BLaER1 treated with 17β-estradiol and CSF1 and Interleukin-3, amounts not matched to agents 10 nM and 100 nM (cell line): ENCODE measurements at regions not wholly inside any gene's neighbourhood (a gene's known extent, or its start where the extent isn't known, plus 50 kb on each side); places are given as distances from the start of the nearest gene placed in this dataset.

Experiments used
- H3K27ac ChIP-seq, 11 experiments: shearing (Covaris generic); formaldehyde crosslinking; 2 replicates each; pipeline ENCODE4 v1.8.1; 2022
- H3K27me3 ChIP-seq, 11 experiments: shearing (Covaris generic); formaldehyde crosslinking; 2 replicates each; pipeline ENCODE4 v1.8.1; 2022
- H3K36me3 ChIP-seq, 11 experiments: shearing (Covaris generic); formaldehyde crosslinking; 2 replicates each; pipeline ENCODE4 v1.8.1; 2022
- H3K4me1 ChIP-seq, 10 experiments: shearing (Covaris generic); formaldehyde crosslinking; 2 replicates each; pipeline ENCODE4 v1.8.1; 2022
- H3K4me2 ChIP-seq, 11 experiments: shearing (Covaris generic); formaldehyde crosslinking; 2 replicates each; pipeline ENCODE4 v1.8.1; 2022
- H3K4me3 ChIP-seq, 10 experiments: shearing (Covaris generic); formaldehyde crosslinking; 2 replicates each; pipeline ENCODE4 v1.8.1; 2022
- H3K9ac ChIP-seq, 11 experiments: shearing (Covaris generic); formaldehyde crosslinking; 2 replicates each; pipeline ENCODE4 v1.8.1; 2022
- H3K9me3 ChIP-seq, 11 experiments: shearing (Covaris generic); formaldehyde crosslinking; replicated peaks in 1 of 11; 2 replicates each; pipeline ENCODE4 v1.8.1; 2022
- H4K20me1 ChIP-seq, 11 experiments: shearing (Covaris generic); formaldehyde crosslinking; 2 replicates each; pipeline ENCODE4 v1.8.1; 2022
- Cebpa-rat ChIP-seq, 11 experiments: shearing (Covaris generic); IDR thresholded peaks; 2 replicates each; pipeline ENCODE4 v1.8.1; 2022

DNA sequence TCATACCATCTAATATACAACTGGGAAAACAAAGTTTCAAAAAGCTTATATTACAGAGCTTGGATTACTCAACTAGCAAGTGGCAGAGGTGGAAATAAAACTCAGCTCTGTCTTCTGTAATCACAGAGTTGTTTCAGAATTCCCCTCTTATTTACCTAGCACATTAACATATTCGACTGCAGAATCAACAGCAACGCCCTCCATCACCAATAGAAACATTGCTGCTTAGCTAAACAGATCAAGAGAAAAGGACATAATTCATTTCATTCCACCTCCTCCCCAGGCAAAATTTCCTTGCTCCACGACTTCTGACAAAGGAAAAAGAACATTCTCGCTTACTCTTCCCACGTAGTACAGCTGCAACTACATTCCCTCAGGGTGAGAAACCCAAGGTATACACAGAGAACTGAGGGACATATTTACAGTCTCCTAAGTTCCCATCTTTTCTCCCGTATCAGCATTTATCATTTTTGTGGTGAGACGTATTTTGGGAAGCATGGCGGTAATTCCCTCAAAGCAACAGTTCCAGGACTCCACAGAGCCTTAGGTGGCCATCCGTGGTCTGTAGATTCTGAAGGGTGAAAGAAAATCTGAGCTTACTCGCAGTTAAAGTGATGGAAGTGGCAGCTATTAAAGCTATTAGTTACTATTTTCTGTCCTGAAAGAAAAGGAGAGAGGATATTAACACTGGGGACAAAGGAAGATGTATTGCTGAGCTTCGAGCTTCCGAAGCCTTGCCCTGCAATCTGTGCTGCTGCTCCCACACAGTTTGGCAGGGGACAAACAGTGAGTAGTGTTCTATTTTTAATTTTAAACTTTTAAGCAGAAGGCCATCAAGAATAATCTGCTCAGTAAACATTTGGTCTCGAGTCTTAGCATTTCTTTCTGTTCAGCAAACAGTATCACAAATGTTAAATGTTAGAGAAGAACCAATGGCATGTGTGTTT, 1296.2 kb downstream of the CDH8 start:
- no peak overlapping the region for H3K4me2 ChIP-seq
- no peaks in the 10 kb centered on the region for H4K20me1 ChIP-seq
- H3K4me3 ChIP-seq: no peak overlapping the region
- no peak for TF ChIP-seq Cebpa-rat (IDR thresholded peaks at IDR 0.05)
- H3K9me3 ChIP-seq: 0 out of 22 replicates have a peak, but pooled peaks cover 0 to 4% (median 0%) of the 10 kb centered on the region in 11 experiments
- H3K4me1 ChIP-seq: peaks cover 0 to 3% (median 0%) of the 10 kb centered on the region in 10 experiments; a peak in 1 of 20 replicates
- H3K27ac ChIP-seq: no peak overlapping the region
- no peaks in the 10 kb centered on the region for H3K36me3 ChIP-seq
- H3K27me3 ChIP-seq: no peaks in the 10 kb centered on the region
- H3K9ac ChIP-seq: no peak overlapping the region

GRCh38 chr16:60731329-60732050, 1304.7 kb downstream of the CDH8 start:
- Histone ChIP-seq H3K4me3 (no peak overlapping the region), H3K36me3 (no peaks in the 10 kb centered on the region), H3K9ac (no peak overlapping the region), H3K9me3 (no peaks in the 10 kb centered on the region), H3K27me3 (no peaks in the 10 kb centered on the region), H4K20me1 (no peaks in the 10 kb centered on the region), H3K4me2 (peak overlapping the region in 2 of 11 experiments; percentile 30 to 44; a peak in 3 of 22 replicates), H3K4me1 (peaks cover 0 to 17% (median 0%) of the 10 kb centered on the region in 10 experiments; a peak in 2 of 20 replicates), H3K27ac (no peak overlapping the region)
- no peak for TF ChIP-seq Cebpa-rat (IDR thresholded peaks at IDR 0.05)

- Histone ChIP-seq H3K4me3 (no peak overlapping the region), H3K9ac (no peak overlapping the region), H3K4me1 (peaks cover 0 to 20% (median 0%) of the 10 kb centered on the region in 10 experiments; a peak in 2 of 20 replicates), H3K36me3 (no peaks in the 10 kb centered on the region), H3K4me2 (no peak overlapping the region), H3K9me3 (no peaks in the 10 kb centered on the region), H3K27me3 (no peaks in the 10 kb centered on the region), H3K27ac (no peak overlapping the region), H4K20me1 (no peaks in the 10 kb centered on the region)
- TF ChIP-seq Cebpa-rat (IDR thresholded peaks at IDR 0.05): no peak
Measured at GRCh38 chr16:60729051-60729450, 1307.2 kb downstream of the CDH8 start.

DNA sequence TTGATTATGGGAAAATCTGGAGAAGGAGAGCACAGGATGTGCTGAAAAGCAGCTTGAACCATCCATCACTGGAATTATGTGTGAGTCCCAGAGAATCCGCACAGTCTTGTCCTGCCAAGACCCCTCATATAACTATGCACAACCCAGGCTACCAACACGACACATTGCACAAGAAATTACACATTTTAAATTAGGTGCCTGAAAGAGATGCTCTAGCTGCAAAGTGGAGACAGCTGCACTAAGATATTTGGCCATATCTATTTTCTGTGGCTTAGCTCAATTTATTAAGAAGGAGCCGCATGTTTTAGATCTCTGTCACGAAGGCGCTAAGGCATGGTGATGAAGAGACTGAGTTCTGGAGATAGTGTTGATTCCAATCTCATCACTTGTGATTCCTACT, 1308.4 kb downstream of the CDH8 start:
- no peak overlapping the region for H3K4me2 ChIP-seq
- no peak overlapping the region for H3K9ac ChIP-seq
- peaks cover 0 to 27% (median 0%) of the 10 kb centered on the region in 10 experiments; a peak in 2 of 20 replicates for H3K4me1 ChIP-seq
- H3K36me3 ChIP-seq: no peaks in the 10 kb centered on the region
- H3K4me3 ChIP-seq: no peak overlapping the region
- H3K9me3 ChIP-seq: no peaks in the 10 kb centered on the region
- no peaks in the 10 kb centered on the region for H4K20me1 ChIP-seq
- no peaks in the 10 kb centered on the region for H3K27me3 ChIP-seq
- TF ChIP-seq Cebpa-rat (IDR thresholded peaks at IDR 0.05): no peak
- no peak overlapping the region for H3K27ac ChIP-seq

DNA sequence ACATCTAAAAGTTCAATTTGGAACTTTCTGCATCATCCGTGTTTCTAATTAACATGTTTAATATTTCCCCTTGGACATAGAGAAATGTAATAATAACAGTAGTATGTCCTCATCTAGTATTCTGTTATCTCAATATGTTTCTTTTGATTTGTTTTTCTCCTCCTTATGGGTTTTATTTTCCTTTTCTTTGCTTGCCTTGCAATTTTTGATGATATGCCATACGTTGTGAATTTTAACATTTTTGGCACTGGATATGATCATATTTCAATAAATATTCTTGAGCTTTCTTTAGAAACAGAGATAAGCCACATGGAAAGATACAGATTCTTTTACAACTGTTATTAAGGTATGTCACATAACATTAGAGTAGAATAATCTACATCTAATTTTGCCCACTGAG, 1316.2 kb downstream of the CDH8 start:
- H3K4me2 ChIP-seq: no peak overlapping the region
- H3K27me3 ChIP-seq: no peaks in the 10 kb centered on the region
- no peak overlapping the region for H3K9ac ChIP-seq
- no peaks in the 10 kb centered on the region for H4K20me1 ChIP-seq
- H3K9me3 ChIP-seq: peaks cover 5 to 20% (median 10%) of the 10 kb centered on the region in 11 experiments; a peak in 14 of 22 replicates
- no peaks in the 10 kb centered on the region for H3K36me3 ChIP-seq
- H3K4me1 ChIP-seq: peaks cover 0 to 10% (median 0%) of the 10 kb centered on the region in 10 experiments; a peak in 2 of 20 replicates
- H3K27ac ChIP-seq: no peak overlapping the region
- TF ChIP-seq Cebpa-rat (IDR thresholded peaks at IDR 0.05): no peak
- H3K4me3 ChIP-seq: no peak overlapping the region

DNA sequence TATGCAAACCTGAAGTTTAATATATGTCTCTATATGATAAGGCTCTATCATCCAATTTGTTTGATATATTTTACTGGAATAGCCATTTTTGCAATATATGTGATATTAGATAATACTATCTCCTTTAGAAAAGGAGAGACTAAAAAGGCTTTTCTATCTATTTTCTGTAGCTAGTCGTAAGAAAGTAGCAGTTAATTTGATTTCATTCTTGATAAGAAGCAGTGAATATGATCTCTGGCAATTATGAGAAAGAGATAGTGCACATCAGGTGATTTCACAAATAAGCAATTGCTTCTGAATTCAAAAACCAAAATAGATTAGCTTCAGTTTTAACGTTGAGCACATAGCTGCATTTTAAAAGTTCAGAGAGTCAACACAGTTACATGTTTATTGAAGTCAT, 1318.4 kb downstream of the CDH8 start:
- Histone ChIP-seq H3K36me3 (no peaks in the 10 kb centered on the region), H3K9ac (no peak overlapping the region), H3K9me3 (peaks cover 5 to 20% (median 10%) of the 10 kb centered on the region in 11 experiments; a peak in 14 of 22 replicates), H3K27me3 (no peaks in the 10 kb centered on the region), H4K20me1 (no peaks in the 10 kb centered on the region), H3K4me1 (peaks cover 0 to 8% (median 5%) of the 10 kb centered on the region in 10 experiments; a peak in 6 of 20 replicates), H3K27ac (no peak overlapping the region), H3K4me2 (no peak overlapping the region), H3K4me3 (no peak overlapping the region)
- TF ChIP-seq Cebpa-rat (IDR thresholded peaks at IDR 0.05): no peak

GRCh38 chr16:60712144-60712543, 1324.1 kb downstream of the CDH8 start:
- no peak overlapping the region for H3K4me3 ChIP-seq
- H3K27ac ChIP-seq: no peak overlapping the region
- TF ChIP-seq Cebpa-rat (IDR thresholded peaks at IDR 0.05): no peak
- H3K9ac ChIP-seq: no peak overlapping the region
- H3K36me3 ChIP-seq: no peaks in the 10 kb centered on the region
- no peak overlapping the region for H3K4me2 ChIP-seq
- no peaks in the 10 kb centered on the region for H4K20me1 ChIP-seq
- H3K27me3 ChIP-seq: no peaks in the 10 kb centered on the region
- no peaks in the 10 kb centered on the region for H3K9me3 ChIP-seq
- peaks cover 0 to 8% (median 5%) of the 10 kb centered on the region in 10 experiments; a peak in 6 of 20 replicates for H3K4me1 ChIP-seq

- H3K9me3 ChIP-seq: no peaks in the 10 kb centered on the region
- H3K4me3 ChIP-seq: no peak overlapping the region
- no peak overlapping the region for H3K4me2 ChIP-seq
- H4K20me1 ChIP-seq: no peaks in the 10 kb centered on the region
- TF ChIP-seq Cebpa-rat (IDR thresholded peaks at IDR 0.05): no peak
- no peaks in the 10 kb centered on the region for H3K36me3 ChIP-seq
- H3K9ac ChIP-seq: no peak overlapping the region
- H3K27me3 ChIP-seq: no peaks in the 10 kb centered on the region
- no peak overlapping the region for H3K27ac ChIP-seq
- no peaks in the 10 kb centered on the region for H3K4me1 ChIP-seq
Measured at GRCh38 chr16:60704726-60705125, 1331.5 kb downstream of the CDH8 start.

GRCh38 chr16:60703096-60703495, 1333.1 kb downstream of the CDH8 start:
- Histone ChIP-seq H3K9me3 (no peaks in the 10 kb centered on the region), H4K20me1 (no peaks in the 10 kb centered on the region)

More at GRCh38 chr16:60703096-60703495, 1333.1 kb downstream of the CDH8 start:
- Histone ChIP-seq H3K4me1 (no peaks in the 10 kb centered on the region), H3K36me3 (no peaks in the 10 kb centered on the region), H3K4me2 (no peak overlapping the region), H3K9ac (no peak overlapping the region), H3K27ac (no peak overlapping the region), H3K27me3 (no peaks in the 10 kb centered on the region), H3K4me3 (no peak overlapping the region)
- TF ChIP-seq Cebpa-rat (IDR thresholded peaks at IDR 0.05): no peak
